H7 (cell line): ENCODE measurements at regions not wholly inside any gene's neighbourhood (a gene's known extent, or its start where the extent isn't known, plus 50 kb on each side); places are given as distances from the start of the nearest gene placed in this dataset.

Source experiments
- DNase-seq: peaks from one replicate; pipeline ENCODE4 v3.0.0; 2012
- H3K27me3 ChIP-seq: 2 replicates; pipeline ENCODE4 v1.6.0; 2011; ENCODE audit warnings: mild to moderate bottlenecking, low read length; ENCODE audit not compliant: control insufficient read depth, insufficient read depth
- H3K36me3 ChIP-seq: replicated peaks from 2 replicates; pipeline ENCODE4 v1.5.1; 2011; ENCODE audit warnings: low read length; ENCODE audit not compliant: control insufficient read depth, insufficient read depth
- H3K4me3 ChIP-seq: 2 replicates; pipeline ENCODE4 v1.5.1; 2011; ENCODE audit warnings: low read depth, mild to moderate bottlenecking, control low read depth, low read length, moderate library complexity; ENCODE audit not compliant: insufficient read depth

GRCh38 chr3:159904455-159904854 is 84.2 kb upstream of the IL12A start:
- no peak for DNase-seq
- no peaks in the 10 kb centered on the region for H3K27me3 ChIP-seq
- H3K4me3 ChIP-seq = no peak overlapping the region
- H3K36me3 ChIP-seq = no peaks in the 10 kb centered on the region

GRCh38 chr3:159904911-159905310 is 83.7 kb upstream of the IL12A start:
- no peaks in the 10 kb centered on the region for H3K36me3 ChIP-seq
- no peak for DNase-seq
- no peak overlapping the region for H3K4me3 ChIP-seq
- no peaks in the 10 kb centered on the region for H3K27me3 ChIP-seq

GRCh38 chr3:159907828-159908227 is 80.8 kb upstream of the IL12A start:
- DNase-seq = no peak
- Histone ChIP-seq H3K4me3 (no peak overlapping the region), H3K36me3 (no peaks in the 10 kb centered on the region), H3K27me3 (no peaks in the 10 kb centered on the region)

GRCh38 chr3:159910991-159911663 is 77.5 kb upstream of the IL12A start:
- Histone ChIP-seq H3K36me3 (no peaks in the 10 kb centered on the region), H3K4me3 (no peak overlapping the region), H3K27me3 (no peaks in the 10 kb centered on the region)
- DNase-seq = no peak

- no peaks in the 10 kb centered on the region for H3K36me3 ChIP-seq
- H3K4me3 ChIP-seq = no peak overlapping the region
- no peak for DNase-seq
- H3K27me3 ChIP-seq = no peaks in the 10 kb centered on the region
Observed at GRCh38 chr3:159911664-159912037, 77.0 kb upstream of the IL12A start.

GRCh38 chr3:159913712-159914414 is 74.8 kb upstream of the IL12A start:
- H3K27me3 ChIP-seq = no peaks in the 10 kb centered on the region
- no peak for DNase-seq
- H3K4me3 ChIP-seq = no peak overlapping the region
- H3K36me3 ChIP-seq = no peaks in the 10 kb centered on the region

- H3K36me3 ChIP-seq = no peaks in the 10 kb centered on the region
- H3K4me3 ChIP-seq = no peak overlapping the region
- no peaks in the 10 kb centered on the region for H3K27me3 ChIP-seq
- no peak for DNase-seq
Observed at GRCh38 chr3:159914426-159914825, 74.2 kb upstream of the IL12A start.

- H3K4me3 ChIP-seq = no peak overlapping the region
- H3K36me3 ChIP-seq = no peaks in the 10 kb centered on the region
- H3K27me3 ChIP-seq = no peaks in the 10 kb centered on the region
- no peak for DNase-seq
Observed at GRCh38 chr3:159916052-159916451, 72.6 kb upstream of the IL12A start.

GRCh38 chr3:159917141-159917540 is 71.5 kb upstream of the IL12A start:
- H3K36me3 ChIP-seq = no peaks in the 10 kb centered on the region
- DNase-seq = no peak
- H3K4me3 ChIP-seq = no peak overlapping the region
- no peaks in the 10 kb centered on the region for H3K27me3 ChIP-seq

- no peaks in the 10 kb centered on the region for H3K27me3 ChIP-seq
- H3K4me3 ChIP-seq = no peak overlapping the region
- H3K36me3 ChIP-seq = no peaks in the 10 kb centered on the region
- DNase-seq = no peak
Observed at GRCh38 chr3:159919873-159920272, 68.8 kb upstream of the IL12A start.

- DNase-seq = no peak
- Histone ChIP-seq H3K4me3 (no peak overlapping the region), H3K36me3 (no peaks in the 10 kb centered on the region), H3K27me3 (no peaks in the 10 kb centered on the region)
Observed at GRCh38 chr3:159922193-159922840, 66.3 kb upstream of the IL12A start.

- Histone ChIP-seq H3K27me3 (no peaks in the 10 kb centered on the region), H3K36me3 (no peaks in the 10 kb centered on the region), H3K4me3 (no peak overlapping the region)
- DNase-seq = no peak
Observed at GRCh38 chr3:159922861-159923312, 65.7 kb upstream of the IL12A start.

- DNase-seq = no peak
- H3K4me3 ChIP-seq = no peak overlapping the region
Observed at GRCh38 chr3:159923336-159923735, 65.3 kb upstream of the IL12A start.

GRCh38 chr3:159923956-159924355 is 64.7 kb upstream of the IL12A start:
- H3K27me3 ChIP-seq = no peaks in the 10 kb centered on the region
- H3K36me3 ChIP-seq = no peaks in the 10 kb centered on the region
- no peak overlapping the region for H3K4me3 ChIP-seq
- no peak for DNase-seq

More at GRCh38 chr3:159923336-159923735, 65.3 kb upstream of the IL12A start:
- Histone ChIP-seq H3K27me3 (no peaks in the 10 kb centered on the region), H3K36me3 (no peaks in the 10 kb centered on the region)

- H3K4me3 ChIP-seq = no peak overlapping the region
- DNase-seq = no peak
- no peaks in the 10 kb centered on the region for H3K27me3 ChIP-seq
- no peaks in the 10 kb centered on the region for H3K36me3 ChIP-seq
Observed at GRCh38 chr3:159924411-159924810, 64.2 kb upstream of the IL12A start.
